Left ventricle myocardium superior (tissue), 1 donor: ENCODE measurements at regions not wholly inside any gene's neighbourhood (a gene's known extent, or its start where the extent isn't known, plus 50 kb on each side); places are given as distances from the start of the nearest gene placed in this dataset.
"Not testable (repeated sequence)": the region's sequence is repeated elsewhere in the genome, so short reads cannot be mapped to it uniquely, and the experiment has no call there.

ENCODE experiments used
- ATAC-seq: fragments of 200-7000 bp; cut with Tn5 transposase; one replicate; pipeline ENCODE4 v1.9.1; 2020; ENCODE audit warnings: mild to moderate bottlenecking, moderate library complexity
- DNase-seq: peaks from one replicate; pipeline ENCODE4 v3.0.0-alpha.2; 2020
- intact Hi-C: fragments of 100-400 bp; cut with micrococcal nuclease; formaldehyde crosslinking; loops from one replicate; pipeline ENCODE4 v1.11.0; 2022
- donor health status: DM: no; HTN: yes; CAD: no; lungs with severe emphysema.

GRCh38 chr11:70597751-70598625 is 199.7 kb downstream of the CTTN start:
- DNase-seq (no peak), ATAC-seq (no peak)
- intact Hi-C loops, result no loop called here

- ATAC-seq, intact Hi-C loops, DNase-seq: not testable (repeated sequence)
Observed at GRCh38 chr11:70600911-70601415, 202.6 kb downstream of the CTTN start.

GRCh38 chr11:70601861-70602538 is 203.7 kb downstream of the CTTN start:
- ATAC-seq, result no peak
- intact Hi-C loops, result no loop called here
- no peak for DNase-seq

GRCh38 chr11:70603114-70603755 is 204.9 kb downstream of the CTTN start:
- intact Hi-C loops, result no loop called here
- DNase-seq, result no peak

GRCh38 chr11:70603756-70604211 is 205.5 kb downstream of the CTTN start:
- ATAC-seq (no peak), DNase-seq (no peak)
- intact Hi-C loops, result no loop called here

More at GRCh38 chr11:70603114-70603755, 204.9 kb downstream of the CTTN start:
- no peak for ATAC-seq

- ATAC-seq (no peak), DNase-seq (no peak)
- intact Hi-C loops, result no loop called here
Observed at GRCh38 chr11:70604221-70604620, 205.9 kb downstream of the CTTN start.

- ATAC-seq, result no peak
- intact Hi-C loops, result no loop called here
- DNase-seq, result no peak
Observed at GRCh38 chr11:70604630-70605467, 206.5 kb downstream of the CTTN start.

GRCh38 chr11:70605468-70605815 is 207.1 kb downstream of the CTTN start:
- intact Hi-C loops, result no loop called here
- ATAC-seq (no peak), DNase-seq (no peak)

- no peak for ATAC-seq
- no peak for DNase-seq
- intact Hi-C loops, result no loop called here
Observed at GRCh38 chr11:70605846-70606245, 207.5 kb downstream of the CTTN start.

GRCh38 chr11:70606248-70606950 is 208.1 kb downstream of the CTTN start:
- intact Hi-C loops, result no loop called here
- DNase-seq, result no peak
- ATAC-seq, result no peak

GRCh38 chr11:70606951-70607330 is 208.6 kb downstream of the CTTN start:
- ATAC-seq (no peak), DNase-seq (no peak)
- intact Hi-C loops, result no loop called here

- DNase-seq (no peak), ATAC-seq (no peak)
- intact Hi-C loops, result no loop called here
Observed at GRCh38 chr11:70607561-70607960, 209.2 kb downstream of the CTTN start.

GRCh38 chr11:70608568-70609470 is 210.5 kb downstream of the CTTN start:
- intact Hi-C loops, result no loop called here
- peak; percentile 26 for ATAC-seq

GRCh38 chr11:70610566-70611565 is 212.5 kb downstream of the CTTN start:
- DNase-seq (peak; percentile 52), ATAC-seq (no peak)

More at GRCh38 chr11:70608568-70609470, 210.5 kb downstream of the CTTN start:
- no peak for DNase-seq

GRCh38 chr11:70611821-70612220 is 213.5 kb downstream of the CTTN start:
- ATAC-seq (no peak), DNase-seq (no peak)
- intact Hi-C loops, result no loop called here

More at GRCh38 chr11:70610566-70611565, 212.5 kb downstream of the CTTN start:
- intact Hi-C loops, result no loop called here

GRCh38 chr11:70612459-70613141 is 214.3 kb downstream of the CTTN start:
- no peak for DNase-seq
- intact Hi-C loops, result no loop called here
- no peak for ATAC-seq
